GM12874 (cell line): ENCODE measurements at regions not wholly inside any gene's neighbourhood (a gene's known extent, or its start where the extent isn't known, plus 50 kb on each side); places are given as distances from the start of the nearest gene placed in this dataset.

Experiments used
- CTCF ChIP-seq: IDR thresholded peaks from 2 replicates; pipeline ENCODE4 v1.5.1; 2011; ENCODE audit warnings: low read depth, mild to moderate bottlenecking, control low read depth, low read length, moderate library complexity; ENCODE audit not compliant: insufficient read depth

- no peak for TF ChIP-seq CTCF
Measured at GRCh38 chr3:5348229-5348902, 160.9 kb downstream of the EDEM1 start.

- no peak for TF ChIP-seq CTCF
Measured at GRCh38 chr3:5349343-5349742, 161.8 kb downstream of the EDEM1 start.

GRCh38 chr3:5357089-5357488, 169.6 kb downstream of the EDEM1 start:
- TF ChIP-seq CTCF: no peak

GRCh38 chr3:5358911-5359310, 171.4 kb downstream of the EDEM1 start:
- TF ChIP-seq CTCF: no peak

- TF ChIP-seq CTCF: no peak
Measured at GRCh38 chr3:5360453-5360852, 172.9 kb downstream of the EDEM1 start.

GRCh38 chr3:5366746-5367145, 179.2 kb downstream of the EDEM1 start:
- no peak for TF ChIP-seq CTCF

- TF ChIP-seq CTCF: no peak
Measured at GRCh38 chr3:5376761-5377160, 189.3 kb downstream of the EDEM1 start.
